ENCODE measurements at regions not wholly inside any gene's neighbourhood (a gene's known extent, or its start where the extent isn't known, plus 50 kb on each side); places are given as distances from the start of the nearest gene placed in this dataset.

GRCh38 chr14:25942090-25942489 is 655.7 kb downstream of the NOVA1 start:
- TF ChIP-seq EP300 (IDR thresholded peaks at IDR 0.05) = no peak
- no peak for TF ChIP-seq JUNB (IDR thresholded peaks at IDR 0.05)

Data from A549 (cell line).